SK-N-SH (cell line): ENCODE measurements at regions not wholly inside any gene's neighbourhood (a gene's known extent, or its start where the extent isn't known, plus 50 kb on each side); places are given as distances from the start of the nearest gene placed in this dataset.

Experiments used
- CTCF ChIA-PET: fragments of 300-600, 350-600 bp; formaldehyde crosslinking; extraction: SDS; loops from one replicate; lab custom pipeline; 2021; lab: Yijun Ruan, JAX
- POLR2A ChIA-PET: fragments of 350-600 bp; sonication (Branson Sonifier 250); formaldehyde crosslinking; extraction: SDS; loops from one replicate; lab custom pipeline; 2020; ENCODE audit warnings: antibody characterized with exemption, inconsistent platforms; lab: Yijun Ruan, JAX
- DNase-seq: peaks from one replicate; pipeline ENCODE4 v3.0.0; 2012
- H2AFZ ChIP-seq: fragments of 200-600 bp; sonication (generic); 2 replicates; pipeline ENCODE4 v1.8.1; 2016; ENCODE audit warnings: antibody characterized with exemption, mild to moderate bottlenecking, low read depth
- H3F3A ChIP-seq: fragments of 200-600 bp; sonication (generic); replicated peaks from 2 replicates; pipeline ENCODE3; 2016; ENCODE audit warnings: antibody characterized with exemption, mild to moderate bottlenecking; ENCODE audit not compliant: insufficient read depth
- H3K27ac ChIP-seq, 2 experiments: fragments of 200-500 bp in 1 of 2; fragments of 200-600 bp in 1 of 2; sonication (Bioruptor generic) in 1 of 2; sonication (generic), shearing (Covaris generic) in 1 of 2; 2 replicates each; pipeline versions ENCODE4 v1.5.1 to v1.6.1; 2014 to 2016; ENCODE audit warnings: low read depth in 2 of 2, inconsistent platforms in 1 of 2, low read length in 1 of 2, mild to moderate bottlenecking in 1 of 2, mixed read lengths in 1 of 2
- H3K27me3 ChIP-seq: fragments of 200-600 bp; sonication (generic), shearing (Covaris generic); 2 replicates; pipeline ENCODE4 v1.6.1; 2016; ENCODE audit warnings: mixed run types; ENCODE audit not compliant: insufficient read depth
- H3K36me3 ChIP-seq, 2 experiments: fragments of 200-500 bp in 1 of 2; fragments of 200-600 bp in 1 of 2; sonication (Bioruptor generic) in 1 of 2; sonication (generic) in 1 of 2; replicated peaks in 1 of 2; 2 replicates each; pipeline versions ENCODE3 to v1.5.1; 2014 to 2016; ENCODE audit warnings: low read length in 1 of 2, mild to moderate bottlenecking in 1 of 2; ENCODE audit not compliant: insufficient read depth in 2 of 2, control insufficient read depth in 1 of 2
- H3K4me1 ChIP-seq, 2 experiments: fragments of 200-500 bp in 1 of 2; fragments of 200-600 bp in 1 of 2; sonication (Bioruptor generic) in 1 of 2; sonication (generic), shearing (Covaris generic) in 1 of 2; 2 replicates each; pipeline versions ENCODE4 v1.5.1 to v1.6.1; 2014 to 2016; ENCODE audit warnings: low read depth in 1 of 2, low read length in 1 of 2, mixed run types in 1 of 2; ENCODE audit not compliant: insufficient read depth in 2 of 2, control insufficient read depth in 1 of 2
- H3K4me2 ChIP-seq: fragments of 200-600 bp; sonication (generic), shearing (Covaris generic); 2 replicates; pipeline ENCODE4 v1.6.1; 2017; ENCODE audit warnings: mixed run types
- H3K4me3 ChIP-seq, 2 experiments: fragments of 200-500 bp in 1 of 2; fragments of 200-600 bp in 1 of 2; sonication (Bioruptor generic) in 1 of 2; sonication (generic), shearing (Covaris generic) in 1 of 2; 2 replicates each; pipeline versions ENCODE4 v1.5.1 to v1.8.1; 2014 to 2016; ENCODE audit warnings: low read depth in 2 of 2, inconsistent platforms in 1 of 2, low read length in 1 of 2, mild to moderate bottlenecking in 1 of 2, mixed read lengths in 1 of 2, moderate library complexity in 1 of 2
- H3K79me2 ChIP-seq: fragments of 200-600 bp; sonication (generic); 2 replicates; pipeline ENCODE4 v1.8.1; 2017; ENCODE audit warnings: mild to moderate bottlenecking; ENCODE audit not compliant: insufficient read depth
- H3K9ac ChIP-seq: fragments of 200-600 bp; sonication (generic); 2 replicates; pipeline ENCODE4 v1.6.1; 2017; ENCODE audit warnings: mixed run types
- H3K9me2 ChIP-seq: fragments of 200-600 bp; sonication (generic); 2 replicates; pipeline ENCODE4 v1.6.1; 2017; ENCODE audit warnings: mixed run types
- H3K9me3 ChIP-seq: fragments of 200-600 bp; sonication (generic); 2 replicates; pipeline ENCODE4 v1.6.1; 2017; ENCODE audit warnings: mixed run types, mild to moderate bottlenecking, moderate library complexity
- H4K20me1 ChIP-seq: fragments of 200-600 bp; sonication (generic); 2 replicates; pipeline ENCODE4 v1.6.1; 2017; ENCODE audit warnings: mild to moderate bottlenecking, mixed run types; ENCODE audit not compliant: insufficient read depth
- CHD2 ChIP-seq: fragments of 150-350 bp; IDR thresholded peaks from 2 replicates; pipeline ENCODE4 v1.6.1; 2018; ENCODE audit warnings: low read length; ENCODE audit not compliant: partially characterized antibody
- ELF1 ChIP-seq: IDR thresholded peaks from 2 replicates; pipeline ENCODE4 v1.4.0; 2012
- EP300 ChIP-seq, 2 experiments: IDR thresholded peaks; 2 replicates each; pipeline versions ENCODE4 v1.4.0 to v1.6.1; 2012; ENCODE audit warnings: borderline replicate concordance in 1 of 2, low read depth in 1 of 2, low read length in 1 of 2
- EZH2phosphoT487 ChIP-seq: fragments of 200-600 bp; sonication (generic); IDR thresholded peaks from 2 replicates; pipeline ENCODE4 v1.6.1; 2017; ENCODE audit warnings: low read depth, mixed run types, mild to moderate bottlenecking, antibody characterized with exemption, moderate library complexity, borderline replicate concordance
- FOSL2 ChIP-seq: IDR thresholded peaks from 2 replicates; pipeline ENCODE4 v1.4.0; 2012; ENCODE audit warnings: low read depth, mild to moderate bottlenecking, moderate library complexity, borderline replicate concordance
- FOXJ3 ChIP-seq: sonication (generic); formaldehyde crosslinking; IDR thresholded peaks from 2 replicates; pipeline ENCODE4 v1.5.1; 2020; ENCODE audit warnings: mild to moderate bottlenecking, missing genetic modification reagents
- GABPA ChIP-seq: IDR thresholded peaks from 2 replicates; pipeline ENCODE4 v1.4.0; 2012; ENCODE audit warnings: low read depth, mild to moderate bottlenecking
- JUND ChIP-seq: IDR thresholded peaks from 2 replicates; pipeline ENCODE4 v1.4.0; 2012
- MXI1 ChIP-seq: IDR thresholded peaks from 2 replicates; pipeline ENCODE4 v1.6.1; 2012; ENCODE audit warnings: mild to moderate bottlenecking, low read depth, low read length, improper control_type of control experiment
- NFIC ChIP-seq: IDR thresholded peaks from 2 replicates; pipeline ENCODE4 v1.4.0; 2012; ENCODE audit warnings: borderline replicate concordance
- POLR2AphosphoS5 ChIP-seq: IDR thresholded peaks from 2 replicates; pipeline ENCODE4 v1.6.1; 2012; ENCODE audit warnings: low read depth, low read length
- RAD21 ChIP-seq: IDR thresholded peaks from 2 replicates; pipeline ENCODE4 v1.6.1; 2012; ENCODE audit warnings: mild to moderate bottlenecking, low read length
- RCOR1 ChIP-seq: fragments of 150-350 bp; IDR thresholded peaks from 2 replicates; pipeline ENCODE4 v1.6.1; 2017; ENCODE audit warnings: antibody characterized with exemption, low read length
- RFX5 ChIP-seq: IDR thresholded peaks from 2 replicates; pipeline ENCODE4 v1.6.1; 2012; ENCODE audit warnings: mild to moderate bottlenecking, improper control_type of control experiment, low read length
- TAF1 ChIP-seq: IDR thresholded peaks from 2 replicates; pipeline ENCODE4 v1.6.1; 2012; ENCODE audit warnings: low read depth, mild to moderate bottlenecking, low read length, moderate library complexity, borderline replicate concordance
- TCF12 ChIP-seq: IDR thresholded peaks from 2 replicates; pipeline ENCODE4 v1.4.0; 2012
- TEAD4 ChIP-seq: IDR thresholded peaks from 2 replicates; pipeline ENCODE4 v1.4.0; 2012; ENCODE audit warnings: mild to moderate bottlenecking, borderline replicate concordance; ENCODE audit not compliant: insufficient read depth
- YY1 ChIP-seq: IDR thresholded peaks from 2 replicates; pipeline ENCODE4 v1.4.0; 2012; ENCODE audit warnings: low read depth, mild to moderate bottlenecking
- WGBS: methylation state at CpG from one replicate; pipeline ENCODE4 v1.1.6; 2017; ENCODE audit warnings: low lambda C conversion rate; 5-methylcytosine and 5-hydroxymethylcytosine counted together
- TF ChIP-seq, protein P1 (sequence below): fragments of 200-600 bp; sonication (generic); IDR thresholded peaks from 2 replicates; pipeline ENCODE4 v1.6.1; 2017; ENCODE audit warnings: antibody characterized with exemption, mild to moderate bottlenecking, moderate library complexity
- TF ChIP-seq, protein P2 (sequence below): fragments of 150-350 bp; IDR thresholded peaks from 2 replicates; pipeline ENCODE4 v1.6.1; 2017; ENCODE audit warnings: antibody characterized with exemption, low read length, low read depth, borderline replicate concordance

DNA sequence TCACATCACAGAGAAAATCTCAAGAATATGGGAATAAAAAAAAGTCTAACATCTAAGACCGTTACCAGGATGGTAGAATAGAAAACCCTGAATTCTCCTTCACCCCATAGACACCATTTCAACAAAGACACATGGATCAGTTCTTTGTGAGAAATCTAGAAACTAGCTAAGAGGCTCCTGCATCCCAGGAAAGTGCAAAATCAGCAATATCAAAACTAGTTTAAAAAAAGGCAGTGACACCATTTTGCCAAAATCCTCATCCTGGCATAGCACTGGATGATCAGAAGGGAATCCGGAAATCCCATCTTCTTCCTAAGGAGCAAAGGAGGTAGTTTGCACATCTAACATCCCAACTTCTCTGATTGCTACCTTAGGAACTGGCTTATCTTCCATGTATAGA is 88.9 kb upstream of the MAGEE2 start:
- POLR2A ChIA-PET = no interaction called here
- CTCF ChIA-PET = no interaction called here
- no peak overlapping the region for H3K27ac ChIP-seq

DNA sequence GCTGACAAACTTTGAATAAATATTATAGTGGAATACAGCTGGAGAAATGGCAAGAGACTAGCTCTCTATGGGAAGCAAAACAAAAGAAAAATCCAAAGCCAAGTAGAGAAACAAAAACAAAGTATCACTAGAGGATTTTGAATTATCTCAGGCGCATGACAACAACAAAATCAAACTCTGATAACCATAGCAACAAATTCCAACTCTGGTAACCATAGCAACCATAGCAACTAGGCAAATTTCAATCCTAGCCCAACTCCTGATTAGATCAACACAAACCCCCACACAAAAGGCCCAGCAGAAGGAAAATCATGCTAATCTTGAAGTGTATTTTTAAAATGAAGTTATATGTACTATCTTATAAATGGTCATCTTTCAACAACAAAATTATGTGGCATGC is 98.4 kb upstream of the MAGEE2 start:
- H3K9me3 ChIP-seq = no peaks in the 10 kb centered on the region
- DNase-seq = no peak
- 5% methylated on average over 1 of the region's 1 CpG for WGBS
- ChIA-PET CTCF (no interaction called here), POLR2A (no interaction called here)
- H2AFZ ChIP-seq = no peak overlapping the region
- no peak overlapping the region for H3K4me2 ChIP-seq
- H3K27ac ChIP-seq = no peak overlapping the region
- H3K4me3 ChIP-seq = no peak overlapping the region
- no peak overlapping the region for H3K9ac ChIP-seq
- TF ChIP-seq RFX5 = no peak
- TF ChIP-seq POLR2AphosphoS5 = no peak
- TF ChIP-seq FOXJ3 = no peak
- TF ChIP-seq RCOR1 = no peak
- TF ChIP-seq, protein P1, sequence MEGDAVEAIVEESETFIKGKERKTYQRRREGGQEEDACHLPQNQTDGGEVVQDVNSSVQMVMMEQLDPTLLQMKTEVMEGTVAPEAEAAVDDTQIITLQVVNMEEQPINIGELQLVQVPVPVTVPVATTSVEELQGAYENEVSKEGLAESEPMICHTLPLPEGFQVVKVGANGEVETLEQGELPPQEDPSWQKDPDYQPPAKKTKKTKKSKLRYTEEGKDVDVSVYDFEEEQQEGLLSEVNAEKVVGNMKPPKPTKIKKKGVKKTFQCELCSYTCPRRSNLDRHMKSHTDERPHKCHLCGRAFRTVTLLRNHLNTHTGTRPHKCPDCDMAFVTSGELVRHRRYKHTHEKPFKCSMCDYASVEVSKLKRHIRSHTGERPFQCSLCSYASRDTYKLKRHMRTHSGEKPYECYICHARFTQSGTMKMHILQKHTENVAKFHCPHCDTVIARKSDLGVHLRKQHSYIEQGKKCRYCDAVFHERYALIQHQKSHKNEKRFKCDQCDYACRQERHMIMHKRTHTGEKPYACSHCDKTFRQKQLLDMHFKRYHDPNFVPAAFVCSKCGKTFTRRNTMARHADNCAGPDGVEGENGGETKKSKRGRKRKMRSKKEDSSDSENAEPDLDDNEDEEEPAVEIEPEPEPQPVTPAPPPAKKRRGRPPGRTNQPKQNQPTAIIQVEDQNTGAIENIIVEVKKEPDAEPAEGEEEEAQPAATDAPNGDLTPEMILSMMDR = no peak
- no peak for TF ChIP-seq NFIC
- H3K9me2 ChIP-seq = no peaks in the 10 kb centered on the region
- H3F3A ChIP-seq = no peaks in the 10 kb centered on the region
- H4K20me1 ChIP-seq = no peaks in the 10 kb centered on the region
- no peaks in the 10 kb centered on the region for H3K27me3 ChIP-seq
- H3K36me3 ChIP-seq = no peaks in the 10 kb centered on the region
- no peaks in the 10 kb centered on the region for H3K4me1 ChIP-seq
- H3K79me2 ChIP-seq = no peaks in the 10 kb centered on the region

More for the DNA sequence above, 88.9 kb upstream of the MAGEE2 start:
- H3K79me2 ChIP-seq = no peaks in the 10 kb centered on the region
- DNase-seq = no peak
- H3K36me3 ChIP-seq = no peaks in the 10 kb centered on the region
- no peaks in the 10 kb centered on the region for H4K20me1 ChIP-seq
- H2AFZ ChIP-seq = no peak overlapping the region
- H3K9me3 ChIP-seq = no peaks in the 10 kb centered on the region
- H3K4me3 ChIP-seq = no peak overlapping the region
- no peak overlapping the region for H3K9ac ChIP-seq
- H3K9me2 ChIP-seq = no peaks in the 10 kb centered on the region
- no peaks in the 10 kb centered on the region for H3F3A ChIP-seq
- H3K4me1 ChIP-seq = no peaks in the 10 kb centered on the region
- H3K27me3 ChIP-seq = no peaks in the 10 kb centered on the region
- 1% methylated on average over 2 of the region's 2 CpGs for WGBS
- TF ChIP-seq ELF1 = no peak
- TF ChIP-seq POLR2AphosphoS5 = no peak
- TF ChIP-seq RCOR1 = no peak
- TF ChIP-seq RAD21 = no peak
- no peak for TF ChIP-seq FOSL2
- TF ChIP-seq GABPA = no peak
- TF ChIP-seq EZH2phosphoT487 = no peak
- no peak for TF ChIP-seq TEAD4
- no peak for TF ChIP-seq EP300 (IDR thresholded peaks at IDR 0.05; ENCODE audit: borderline replicate concordance in 1 of 2, low read depth in 1 of 2, low read length in 1 of 2)
- TF ChIP-seq TCF12 = no peak
- TF ChIP-seq, protein P2, sequence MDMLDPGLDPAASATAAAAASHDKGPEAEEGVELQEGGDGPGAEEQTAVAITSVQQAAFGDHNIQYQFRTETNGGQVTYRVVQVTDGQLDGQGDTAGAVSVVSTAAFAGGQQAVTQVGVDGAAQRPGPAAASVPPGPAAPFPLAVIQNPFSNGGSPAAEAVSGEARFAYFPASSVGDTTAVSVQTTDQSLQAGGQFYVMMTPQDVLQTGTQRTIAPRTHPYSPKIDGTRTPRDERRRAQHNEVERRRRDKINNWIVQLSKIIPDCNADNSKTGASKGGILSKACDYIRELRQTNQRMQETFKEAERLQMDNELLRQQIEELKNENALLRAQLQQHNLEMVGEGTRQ = no peak
- no peak for TF ChIP-seq JUND
- no peak for TF ChIP-seq RFX5
- no peak for TF ChIP-seq TAF1
- no peak for TF ChIP-seq MXI1
- TF ChIP-seq, protein P1 = no peak
- TF ChIP-seq CHD2 = no peak
- no peak for TF ChIP-seq YY1
- no peak overlapping the region for H3K4me2 ChIP-seq
